HT-29 (cell line): ENCODE measurements at regions not wholly inside any gene's neighbourhood (a gene's known extent, or its start where the extent isn't known, plus 50 kb on each side); places are given as distances from the start of the nearest gene placed in this dataset. TPM values are rescaled to one million over a fixed set of nuclear protein-coding genes. Genes with fewer than 3 reads are reported as not detected.

Experiments
- small RNA-seq: library from RNA; depleted of rRNA; stranded (forward); fragments of <200 nt; gene quantifications from one replicate; pipeline ENCODE3, GENCODE V24; 2014

Small RNA genes lying in the stretch of these regions (small RNA-seq; reads per million reads assigned to genes)
- gene PPIAP57, result not detected
